ENCODE measurements at regions not wholly inside any gene's neighbourhood (a gene's known extent, or its start where the extent isn't known, plus 50 kb on each side); places are given as distances from the start of the nearest gene placed in this dataset.

GRCh38 chr7:131032786-131033185 is 294.9 kb upstream of the MKLN1 start:
- ATAC-seq (no peak), DNase-seq (ENCODE audit: low read depth, low spot score) (no peak)
- Histone ChIP-seq H3K79me2 (ENCODE audit: insufficient read depth, low read length) (peaks cover 25% of the 10 kb centered on the region), H3K9me2 (ENCODE audit: insufficient read depth) (no peaks in the 10 kb centered on the region), H2AFZ (ENCODE audit: low read depth, low read length, poor library complexity, severe bottlenecking) (no peak overlapping the region), H3K36me3 (ENCODE audit: control insufficient read depth in 1 of 2, insufficient read depth in 2 of 2, low read length in 2 of 2) (no peaks in the 10 kb centered on the region), H3K9me3 (ENCODE audit: control insufficient read depth in 1 of 2, insufficient read depth in 1 of 2, low read depth in 1 of 2, low read length in 2 of 2) (no peaks in the 10 kb centered on the region), H3K4me3 (replicated peaks in 1 of 2; ENCODE audit: low read depth in 1 of 2, low read length in 2 of 2) (no peak overlapping the region), H4K20me1 (ENCODE audit: insufficient read depth) (no peaks in the 10 kb centered on the region), H3K4me2 (ENCODE audit: low read length) (no peak overlapping the region), H3K27ac (ENCODE audit: low read depth, low read length) (no peak overlapping the region), H3K27me3 (ENCODE audit: insufficient read depth, low read length) (no peaks in the 10 kb centered on the region), H3K4me1 (ENCODE audit: control insufficient read depth in 1 of 2, insufficient read depth in 2 of 2, low read length in 2 of 2) (peaks cover 28 to 35% of the 10 kb centered on the region in 2 experiments), H3K9ac (ENCODE audit: low read length) (no peak overlapping the region)
- TF ChIP-seq TCF7L2 (IDR thresholded peaks at IDR 0.05; ENCODE audit: borderline replicate concordance, extremely low read depth, insufficient read depth, insufficient read length) (no peak), SP1 (IDR thresholded peaks at IDR 0.05; ENCODE audit: low read depth) (no peak), ATF3 (IDR thresholded peaks at IDR 0.05) (no peak), YY1 (IDR thresholded peaks at IDR 0.05; ENCODE audit: extremely low read depth, insufficient replicate concordance, low read depth, low read length) (no peak), CBX3 (IDR thresholded peaks at IDR 0.05; ENCODE audit: low read depth) (no peak), EGR1 (IDR thresholded peaks at IDR 0.05; ENCODE audit: low read depth) (no peak), EZH2phosphoT487 (IDR thresholded peaks at IDR 0.05; ENCODE audit: borderline replicate concordance) (no peak), JUND (IDR thresholded peaks at IDR 0.05) (no peak), SRF (IDR thresholded peaks at IDR 0.05; ENCODE audit: low read depth) (no peak), MAX (IDR thresholded peaks at IDR 0.05) (no peak)
- ChIA-PET RAD21 (ENCODE audit: low non-redundant PET in 1 of 2, low total read pairs in 2 of 2, uncharacterized antibody in 2 of 2, unreplicated experiment in 2 of 2) (no interaction called here), CTCF (no interaction called here), POLR2A (interaction anchor here (0.6 kb wide), 1 partner anchor 19 kb away, joined by 3 read pairs; no protein-coding TSS in a partner anchor)
- BruUV-seq (replicated peaks), result no TSS peak
- intact Hi-C loops (cut with micrococcal nuclease), result no loop called here

GRCh38 chr7:131034166-131034881 is 293.4 kb upstream of the MKLN1 start:
- ChIA-PET POLR2A (interaction anchor here (1.4 kb wide), 1 partner anchor 73 kb away, joined by 3 read pairs; no protein-coding TSS in a partner anchor), CTCF (no interaction called here), RAD21 (ENCODE audit: low non-redundant PET in 1 of 2, low total read pairs in 2 of 2, uncharacterized antibody in 2 of 2, unreplicated experiment in 2 of 2) (no interaction called here)
- Histone ChIP-seq H3K79me2 (ENCODE audit: insufficient read depth, low read length) (peaks cover 38% of the 10 kb centered on the region), H3K9me3 (ENCODE audit: control insufficient read depth in 1 of 2, insufficient read depth in 1 of 2, low read depth in 1 of 2, low read length in 2 of 2) (no peaks in the 10 kb centered on the region), H3K4me3 (replicated peaks in 1 of 2; ENCODE audit: low read depth in 1 of 2, low read length in 2 of 2) (no peak overlapping the region), H3K9me2 (ENCODE audit: insufficient read depth) (no peaks in the 10 kb centered on the region), H3K9ac (ENCODE audit: low read length) (no peak overlapping the region), H3K27ac (ENCODE audit: low read depth, low read length) (peak overlapping the region; percentile 0; the same call in 1 of the 2 replicates), H2AFZ (ENCODE audit: low read depth, low read length, poor library complexity, severe bottlenecking) (no peak overlapping the region), H3K4me2 (ENCODE audit: low read length) (no peak overlapping the region), H3K27me3 (ENCODE audit: insufficient read depth, low read length) (no peaks in the 10 kb centered on the region), H4K20me1 (ENCODE audit: insufficient read depth) (no peaks in the 10 kb centered on the region), H3K4me1 (ENCODE audit: control insufficient read depth in 1 of 2, insufficient read depth in 2 of 2, low read length in 2 of 2) (peaks cover 26 to 32% of the 10 kb centered on the region in 2 experiments), H3K36me3 (ENCODE audit: control insufficient read depth in 1 of 2, insufficient read depth in 2 of 2, low read length in 2 of 2) (no peaks in the 10 kb centered on the region)
- no peak for DNase-seq (ENCODE audit: low read depth, low spot score)
- BruUV-seq (replicated peaks), result no TSS peak
- ATAC-seq, result no peak
- intact Hi-C loops (cut with micrococcal nuclease), result no loop called here
- TF ChIP-seq ATF3 (IDR thresholded peaks at IDR 0.05), result no peak
- no peak for TF ChIP-seq SP1 (IDR thresholded peaks at IDR 0.05; ENCODE audit: low read depth)
- TF ChIP-seq JUND (IDR thresholded peaks at IDR 0.05), result no peak
- no peak for TF ChIP-seq SRF (IDR thresholded peaks at IDR 0.05; ENCODE audit: low read depth)
- no peak for TF ChIP-seq YY1 (IDR thresholded peaks at IDR 0.05; ENCODE audit: extremely low read depth, insufficient replicate concordance, low read depth, low read length)
- TF ChIP-seq FOSL1 (IDR thresholded peaks at IDR 0.05; ENCODE audit: low read depth), result no peak
- no peak for TF ChIP-seq SIN3A (IDR thresholded peaks at IDR 0.05; ENCODE audit: low read depth)
- TF ChIP-seq ZNF274 (IDR thresholded peaks at IDR 0.05; ENCODE audit: low read depth, low read length), result no peak
- TF ChIP-seq CEBPB (IDR thresholded peaks at IDR 0.05; ENCODE audit: low read depth), result no peak
- TF ChIP-seq EZH2 (IDR thresholded peaks at IDR 0.05), result no peak
- TF ChIP-seq REST (IDR thresholded peaks at IDR 0.05; ENCODE audit: low read depth), result no peak
